HG02678 (cell line): ENCODE measurements at regions not wholly inside any gene's neighbourhood (a gene's known extent, or its start where the extent isn't known, plus 50 kb on each side); places are given as distances from the start of the nearest gene placed in this dataset.

Experiments used
- ATAC-seq: cut with Tn5 transposase; IDR thresholded peaks from one replicate; pipeline ENCODE4 v1.9.1; 2021; ENCODE audit warnings: mild to moderate bottlenecking, moderate library complexity; ENCODE audit not compliant: unreplicated experiment

- no peak for ATAC-seq
These were observed 170.7 kb downstream of the CTTN start for GRCh38 chr11:70568814-70569617.

- no peak for ATAC-seq
These were observed 171.2 kb downstream of the CTTN start for GRCh38 chr11:70569618-70569890.

- ATAC-seq = no peak
These were observed 171.8 kb downstream of the CTTN start for GRCh38 chr11:70569996-70570692.

GRCh38 chr11:70570693-70571395 lies 172.5 kb downstream of the CTTN start:
- no peak for ATAC-seq

- ATAC-seq = no peak
These were observed 174.6 kb downstream of the CTTN start for GRCh38 chr11:70572974-70573260.

GRCh38 chr11:70573701-70574151 lies 175.4 kb downstream of the CTTN start:
- no peak for ATAC-seq

GRCh38 chr11:70574725-70575347 lies 176.5 kb downstream of the CTTN start:
- ATAC-seq = no peak

- ATAC-seq = no peak
These were observed 177.2 kb downstream of the CTTN start for GRCh38 chr11:70575396-70576060.

- no peak for ATAC-seq
These were observed 178.9 kb downstream of the CTTN start for GRCh38 chr11:70577258-70577603.

- ATAC-seq = no peak
These were observed 179.6 kb downstream of the CTTN start for GRCh38 chr11:70577948-70578347.

- no peak for ATAC-seq
These were observed 180.0 kb downstream of the CTTN start for GRCh38 chr11:70578371-70578770.

GRCh38 chr11:70578831-70579230 lies 180.5 kb downstream of the CTTN start:
- no peak for ATAC-seq

GRCh38 chr11:70579316-70579955 lies 181.1 kb downstream of the CTTN start:
- no peak for ATAC-seq

- ATAC-seq = no peak
These were observed 181.9 kb downstream of the CTTN start for GRCh38 chr11:70580036-70580805.

GRCh38 chr11:70581991-70582885 lies 183.9 kb downstream of the CTTN start:
- no peak for ATAC-seq

- no peak for ATAC-seq
These were observed 184.7 kb downstream of the CTTN start for GRCh38 chr11:70582886-70583641.

GRCh38 chr11:70583781-70584218 lies 185.5 kb downstream of the CTTN start:
- ATAC-seq = no peak
